Keratinocyte (primary cell): ENCODE measurements at regions not wholly inside any gene's neighbourhood (a gene's known extent, or its start where the extent isn't known, plus 50 kb on each side); places are given as distances from the start of the nearest gene placed in this dataset.

Experiments used
- CTCF ChIP-seq, 3 experiments: IDR thresholded peaks in 1 of 3; conservative IDR thresholded peaks in 1 of 3; optimal IDR thresholded peaks in 1 of 3; 2 replicates in 2 of 3; 3 replicates in 1 of 3; pipeline versions ENCODE3 to v1.5.1; 2011; ENCODE audit warnings: low read length in 3 of 3, mild to moderate bottlenecking in 3 of 3, moderate library complexity in 2 of 3, control low read depth in 1 of 3, inconsistent platforms in 1 of 3; ENCODE audit not compliant: insufficient read depth in 2 of 3; ENCODE audit errors: extremely low read depth in 1 of 3
- EZH2 ChIP-seq: IDR thresholded peaks from one replicate; pipeline ENCODE4 v1.6.1; 2012; ENCODE audit warnings: inconsistent platforms, mild to moderate bottlenecking, low read length, moderate library complexity

GRCh38 chr15:77540312-77541060, 92.2 kb downstream of the LINGO1 start:
- no peak for TF ChIP-seq CTCF (optimal IDR thresholded peaks at IDR 0.05 in 1 of 3, IDR thresholded peaks at IDR 0.05 in 1 of 3, conservative IDR thresholded peaks at IDR 0.05 in 1 of 3; ENCODE audit: extremely low read depth in 1 of 3, insufficient read depth in 2 of 3, low read length in 3 of 3)
- no peak for TF ChIP-seq EZH2
